ENCODE measurements at regions not wholly inside any gene's neighbourhood (a gene's known extent, or its start where the extent isn't known, plus 50 kb on each side); places are given as distances from the start of the nearest gene placed in this dataset.

DNA sequence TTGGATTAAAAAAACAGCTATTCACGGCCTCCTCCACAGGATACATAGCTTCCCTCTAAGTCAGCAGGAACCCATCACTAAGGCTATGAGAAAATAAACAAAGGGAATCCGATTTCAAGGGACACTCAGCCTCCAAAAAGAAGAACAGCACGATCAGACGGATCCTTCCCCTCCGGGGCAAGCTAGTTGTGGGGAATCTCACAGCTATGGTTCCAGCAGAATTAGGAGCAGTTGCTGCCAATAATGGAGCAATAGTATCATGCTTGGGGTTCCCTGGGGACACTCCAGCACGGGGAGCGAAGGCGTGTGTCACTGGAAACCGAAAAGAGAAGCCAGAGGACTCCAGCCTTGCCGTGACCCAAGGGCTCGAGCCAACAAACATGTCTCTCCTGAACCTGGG is 163.1 kb downstream of the TTC32 start:
- no peak for DNase-seq (ENCODE audit: extremely low spot score)
- TF ChIP-seq, protein P1, sequence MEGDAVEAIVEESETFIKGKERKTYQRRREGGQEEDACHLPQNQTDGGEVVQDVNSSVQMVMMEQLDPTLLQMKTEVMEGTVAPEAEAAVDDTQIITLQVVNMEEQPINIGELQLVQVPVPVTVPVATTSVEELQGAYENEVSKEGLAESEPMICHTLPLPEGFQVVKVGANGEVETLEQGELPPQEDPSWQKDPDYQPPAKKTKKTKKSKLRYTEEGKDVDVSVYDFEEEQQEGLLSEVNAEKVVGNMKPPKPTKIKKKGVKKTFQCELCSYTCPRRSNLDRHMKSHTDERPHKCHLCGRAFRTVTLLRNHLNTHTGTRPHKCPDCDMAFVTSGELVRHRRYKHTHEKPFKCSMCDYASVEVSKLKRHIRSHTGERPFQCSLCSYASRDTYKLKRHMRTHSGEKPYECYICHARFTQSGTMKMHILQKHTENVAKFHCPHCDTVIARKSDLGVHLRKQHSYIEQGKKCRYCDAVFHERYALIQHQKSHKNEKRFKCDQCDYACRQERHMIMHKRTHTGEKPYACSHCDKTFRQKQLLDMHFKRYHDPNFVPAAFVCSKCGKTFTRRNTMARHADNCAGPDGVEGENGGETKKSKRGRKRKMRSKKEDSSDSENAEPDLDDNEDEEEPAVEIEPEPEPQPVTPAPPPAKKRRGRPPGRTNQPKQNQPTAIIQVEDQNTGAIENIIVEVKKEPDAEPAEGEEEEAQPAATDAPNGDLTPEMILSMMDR (IDR thresholded peaks at IDR 0.05; ENCODE audit: control extremely low read depth, extremely low read depth, low read depth, missing control alignments): no peak
- ChIA-PET POLR2A (no interaction called here), CTCF (interaction anchor here (1.0 kb wide), 1 partner anchor 23 kb away, joined by 3 read pairs; no protein-coding TSS in a partner anchor)

DNA sequence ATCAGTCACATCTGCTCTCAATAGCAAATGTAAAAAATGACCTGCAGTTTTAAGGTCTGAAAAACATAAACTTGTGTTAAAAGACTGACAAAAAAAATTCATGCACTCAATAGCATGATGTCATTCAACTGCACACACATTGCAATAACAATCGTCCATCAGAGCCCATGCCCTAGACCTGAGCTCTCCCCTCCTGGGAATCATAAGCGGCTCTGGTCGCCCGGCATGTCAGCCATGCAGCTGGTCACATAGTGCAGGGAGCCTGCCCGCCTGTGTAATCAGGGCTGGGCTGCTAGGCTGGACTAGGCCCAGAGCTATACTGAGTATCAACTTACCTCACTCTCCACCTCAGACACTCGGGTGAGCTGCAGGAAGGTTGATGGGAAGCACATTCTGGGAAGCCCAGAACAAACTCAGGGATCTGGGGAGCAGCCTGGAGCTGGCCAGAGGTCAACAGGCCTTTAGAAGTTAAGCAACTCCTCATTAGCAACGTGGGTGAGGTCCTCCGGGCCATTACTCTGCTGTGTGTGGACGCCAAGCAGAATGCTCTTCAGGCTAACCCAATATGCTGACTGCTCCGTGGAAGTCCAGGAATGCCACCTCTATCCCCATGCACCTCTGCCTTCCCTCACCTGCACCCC is 165.5 kb downstream of the TTC32 start:
- TF ChIP-seq, protein P1 (IDR thresholded peaks at IDR 0.05; ENCODE audit: control extremely low read depth, extremely low read depth, low read depth, missing control alignments): no peak
- no peak for DNase-seq (ENCODE audit: extremely low spot score)
- CTCF ChIA-PET: interaction anchor here (1.2 to 2.0 kb wide), 2 partner anchors 8 to 17 kb away, joined by 3 to 6 read pairs; no protein-coding TSS in a partner anchor
- POLR2A ChIA-PET: no interaction called here

DNA sequence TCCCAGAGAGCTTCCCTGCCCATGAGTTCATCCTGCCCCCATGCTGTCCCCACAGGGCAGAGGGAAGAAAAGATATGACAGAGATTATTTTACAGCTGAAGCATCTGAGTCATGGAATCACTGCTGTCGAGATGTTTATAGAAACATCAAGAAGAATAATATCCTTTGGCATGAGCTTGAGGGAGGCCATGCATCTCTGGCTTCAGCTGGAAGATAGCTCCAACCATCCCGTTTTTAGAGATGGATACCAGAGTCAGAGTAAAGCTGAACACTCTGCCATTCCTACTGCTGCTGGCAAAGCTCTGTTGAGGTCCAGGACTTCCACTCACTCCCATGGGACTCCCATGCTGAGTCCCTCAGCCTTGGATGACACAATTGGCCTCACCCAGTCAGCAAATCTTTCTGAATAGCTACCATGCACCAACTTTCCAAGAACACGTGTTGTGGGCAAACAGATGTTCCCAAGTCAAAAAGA is 167.8 kb downstream of the TTC32 start:
- POLR2A ChIA-PET: no interaction called here
- no peak for DNase-seq (ENCODE audit: extremely low spot score)
- TF ChIP-seq, protein P1 (IDR thresholded peaks at IDR 0.05; ENCODE audit: control extremely low read depth, extremely low read depth, low read depth, missing control alignments): no peak
- CTCF ChIA-PET: no interaction called here

GRCh38 chr2:19733390-19733789 is 168.4 kb downstream of the TTC32 start:
- no peak for DNase-seq (ENCODE audit: extremely low spot score)
- ChIA-PET POLR2A (no interaction called here), CTCF (no interaction called here)
- TF ChIP-seq, protein P1 (IDR thresholded peaks at IDR 0.05; ENCODE audit: control extremely low read depth, extremely low read depth, low read depth, missing control alignments): no peak

DNA sequence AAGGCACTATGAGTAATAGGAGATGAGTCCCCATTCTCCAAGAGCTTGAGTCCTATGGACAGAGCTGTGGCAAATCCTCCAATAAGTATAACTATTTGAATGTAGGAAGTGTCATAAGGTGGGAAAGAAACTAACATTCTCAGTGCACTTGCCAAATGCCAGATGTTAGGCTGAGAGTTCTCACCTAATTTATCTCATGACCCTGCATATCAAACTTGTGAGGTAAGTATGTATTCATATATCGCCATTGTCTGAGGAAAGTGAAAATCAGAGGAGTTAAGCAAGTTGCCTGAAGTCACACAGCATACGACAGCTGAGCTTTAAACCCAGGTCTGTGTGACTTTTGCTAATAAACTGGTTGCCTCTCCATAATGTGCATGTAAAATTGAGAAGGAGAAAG is 169.5 kb downstream of the TTC32 start:
- ChIA-PET POLR2A (no interaction called here), CTCF (interaction anchor here (1.5 to 1.8 kb wide), 2 partner anchors 19 to 33 kb away, joined by 3 to 4 read pairs; no protein-coding TSS in a partner anchor)
- DNase-seq (ENCODE audit: extremely low spot score): no peak
- TF ChIP-seq, protein P1 (IDR thresholded peaks at IDR 0.05; ENCODE audit: control extremely low read depth, extremely low read depth, low read depth, missing control alignments): no peak

DNA sequence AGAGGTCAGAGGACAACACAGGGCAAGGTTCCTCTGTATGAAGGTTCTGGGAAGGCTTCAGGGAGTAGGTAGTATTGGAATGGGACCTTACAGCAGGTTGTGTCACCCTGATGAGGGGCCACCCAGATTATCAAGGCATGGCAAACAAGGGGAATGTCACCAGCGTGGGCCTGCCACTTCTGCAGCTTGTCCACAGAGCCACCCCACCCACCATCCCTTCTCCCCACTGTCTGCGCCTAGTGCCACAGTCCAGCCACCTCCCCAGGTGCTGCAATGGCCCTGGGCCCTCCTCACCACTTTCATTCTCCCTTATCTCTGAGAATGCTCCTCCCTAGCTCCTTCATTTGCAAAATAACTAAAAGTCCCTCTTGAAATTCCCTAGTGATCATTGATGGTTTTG is 170.3 kb downstream of the TTC32 start:
- ChIA-PET CTCF (interaction anchor here (1.5 to 1.8 kb wide), 3 partner anchors 20 to 34 kb away, joined by 3 to 4 read pairs (median 3); no protein-coding TSS in a partner anchor), POLR2A (no interaction called here)
- TF ChIP-seq, protein P1 (IDR thresholded peaks at IDR 0.05; ENCODE audit: control extremely low read depth, extremely low read depth, low read depth, missing control alignments): no peak
- no peak for DNase-seq (ENCODE audit: extremely low spot score)

Measured in GM10248 (cell line).